ENCODE measurements at regions not wholly inside any gene's neighbourhood (a gene's known extent, or its start where the extent isn't known, plus 50 kb on each side); places are given as distances from the start of the nearest gene placed in this dataset.
A peak's percentile ranks its signal among the peaks of the same experiment; 100 is the strongest.

DNA sequence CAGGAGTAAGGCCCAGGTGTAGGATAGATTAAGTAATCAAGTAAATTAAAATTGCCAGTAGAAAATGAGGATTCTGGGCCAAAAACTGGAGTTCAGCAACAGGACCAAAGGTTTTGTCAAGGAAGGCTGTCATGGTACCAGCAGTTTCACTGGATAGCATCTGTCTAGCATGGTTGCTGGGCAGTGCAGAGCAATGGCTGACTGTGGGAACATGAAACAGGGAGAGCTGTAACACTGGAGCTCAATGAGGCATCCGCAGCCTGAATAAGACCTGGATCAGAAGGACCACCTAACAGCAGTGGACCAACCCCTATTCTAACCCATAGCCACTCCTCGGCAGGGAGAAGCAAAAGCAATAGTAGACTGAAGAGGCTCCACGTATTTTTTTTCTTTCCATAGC, 132.4 kb downstream of the ATOH1 start:
- FAIRE-seq (no peak), DNase-seq (ENCODE audit: insufficient read length, low spot score) (no peak)
- no peak for TF ChIP-seq CTCF (IDR thresholded peaks at IDR 0.05; ENCODE audit: insufficient read depth, missing control alignments)

- TF ChIP-seq CTCF (IDR thresholded peaks at IDR 0.05; ENCODE audit: insufficient read depth, missing control alignments): no peak
- no peak for FAIRE-seq
- no peak for DNase-seq (ENCODE audit: insufficient read length, low spot score)
These were observed 153.0 kb downstream of the ATOH1 start for GRCh38 chr4:93981594-93981993.

DNA sequence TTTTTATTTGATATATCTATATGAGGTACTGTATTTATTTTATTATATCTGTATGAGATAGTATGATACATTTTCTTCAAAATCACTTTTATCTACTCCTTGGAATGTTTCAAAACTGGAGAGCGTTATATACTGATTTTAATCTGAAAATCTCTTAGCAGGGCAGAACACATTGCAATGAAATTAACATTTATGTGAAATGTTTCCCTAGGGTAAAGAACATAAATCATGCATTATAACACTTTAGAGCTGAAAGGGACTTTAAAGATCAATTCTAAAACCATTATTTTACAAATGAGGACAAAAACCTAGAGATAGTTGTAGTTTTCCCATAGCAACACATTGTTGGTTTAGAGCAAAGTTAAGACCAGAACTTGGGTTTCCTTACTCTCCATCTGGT, 153.7 kb downstream of the ATOH1 start:
- TF ChIP-seq CTCF (IDR thresholded peaks at IDR 0.05; ENCODE audit: insufficient read depth, missing control alignments): no peak
- DNase-seq (ENCODE audit: insufficient read length, low spot score) (no peak), FAIRE-seq (no peak)

DNA sequence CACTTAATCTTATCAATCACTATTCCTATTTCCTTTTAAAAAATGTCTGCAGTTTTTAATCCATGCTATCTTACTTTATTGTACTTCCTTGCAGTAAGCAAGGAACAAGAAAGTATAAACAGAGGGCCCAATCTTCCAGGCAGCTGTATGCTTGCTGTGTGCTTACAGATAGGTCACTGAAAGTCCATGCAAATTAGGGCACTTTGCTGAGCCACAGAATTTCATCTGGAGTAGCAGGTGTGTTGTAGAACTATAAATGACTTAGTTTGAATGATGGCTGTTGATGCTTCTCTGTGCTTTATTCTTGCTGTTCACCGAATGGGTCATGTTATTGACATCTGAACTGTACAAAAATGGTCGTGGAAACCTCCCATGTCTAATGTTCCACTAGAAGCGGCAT, 154.6 kb downstream of the ATOH1 start:
- no peak for TF ChIP-seq CTCF (IDR thresholded peaks at IDR 0.05; ENCODE audit: insufficient read depth, missing control alignments)
- DNase-seq (ENCODE audit: insufficient read length, low spot score): no peak
- no peak for FAIRE-seq

GRCh38 chr4:93994175-93994994, 165.8 kb downstream of the ATOH1 start:
- FAIRE-seq: no peak
- TF ChIP-seq CTCF (IDR thresholded peaks at IDR 0.05; ENCODE audit: insufficient read depth, missing control alignments): no peak
- no peak for DNase-seq (ENCODE audit: insufficient read length, low spot score)

DNA sequence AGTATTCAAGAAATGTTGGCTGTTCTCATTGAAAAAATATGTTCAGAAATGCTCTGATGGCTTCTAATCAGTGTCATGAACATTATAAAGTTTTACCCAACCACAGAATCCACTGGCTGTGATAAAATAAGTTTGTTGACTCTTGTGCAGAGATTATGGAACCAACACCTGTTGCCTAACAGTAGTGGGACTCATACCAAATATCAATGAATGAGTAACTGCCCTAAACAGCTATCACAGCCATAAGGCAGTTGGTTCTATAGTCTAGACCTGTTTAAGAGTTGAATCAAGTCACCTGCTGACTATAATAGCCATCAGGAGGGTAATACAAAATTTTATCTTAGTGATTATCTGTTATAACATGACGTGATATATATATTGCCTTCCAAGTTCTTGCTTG, 168.3 kb downstream of the ATOH1 start:
- FAIRE-seq (no peak), DNase-seq (ENCODE audit: insufficient read length, low spot score) (no peak)
- no peak for TF ChIP-seq CTCF (IDR thresholded peaks at IDR 0.05; ENCODE audit: insufficient read depth, missing control alignments)

GRCh38 chr4:94000559-94000958, 172.0 kb downstream of the ATOH1 start:
- no peak for FAIRE-seq
- TF ChIP-seq CTCF (IDR thresholded peaks at IDR 0.05; ENCODE audit: insufficient read depth, missing control alignments): peak; percentile 13

More at GRCh38 chr4:94000559-94000958, 172.0 kb downstream of the ATOH1 start:
- DNase-seq (ENCODE audit: insufficient read length, low spot score): no peak

Data from D721Med (cell line).